ENCODE measurements at regions not wholly inside any gene's neighbourhood (a gene's known extent, or its start where the extent isn't known, plus 50 kb on each side); places are given as distances from the start of the nearest gene placed in this dataset.

GRCh38 chr10:125218967-125219366, 58.6 kb upstream of the CTBP2 start:
- H3K9me2 ChIP-seq (ENCODE audit: insufficient read depth): no peaks in the 10 kb centered on the region
- H3K4me1 ChIP-seq (ENCODE audit: control insufficient read depth in 1 of 2, insufficient read depth in 2 of 2, low read length in 2 of 2): peaks cover 0 to 16% of the 10 kb centered on the region in 2 experiments; a peak in 3 of 4 replicates
- POLR2A ChIA-PET: no interaction called here
- DNase-seq (ENCODE audit: low read depth, low spot score) (no peak), ATAC-seq (no peak)
- no peaks in the 10 kb centered on the region for H4K20me1 ChIP-seq (ENCODE audit: insufficient read depth)
- H2AFZ ChIP-seq (ENCODE audit: low read depth, low read length, poor library complexity, severe bottlenecking): no peak overlapping the region
- CTCF ChIA-PET: no interaction called here
- H3K36me3 ChIP-seq (ENCODE audit: control insufficient read depth in 1 of 2, insufficient read depth in 2 of 2, low read length in 2 of 2): no peaks in the 10 kb centered on the region
- no peak overlapping the region for H3K4me2 ChIP-seq (ENCODE audit: low read length)
- intact Hi-C loops (cut with micrococcal nuclease): no loop called here
- no peak overlapping the region for H3K27ac ChIP-seq (ENCODE audit: low read depth, low read length)
- no peak overlapping the region for H3K4me3 ChIP-seq (replicated peaks in 1 of 2; ENCODE audit: low read depth in 1 of 2, low read length in 2 of 2)
- H3K9me3 ChIP-seq (ENCODE audit: control insufficient read depth in 1 of 2, insufficient read depth in 1 of 2, low read depth in 1 of 2, low read length in 2 of 2): no peaks in the 10 kb centered on the region
- TF ChIP-seq YY1 (IDR thresholded peaks at IDR 0.05; ENCODE audit: extremely low read depth, insufficient replicate concordance, low read depth, low read length): no peak
- no peak for TF ChIP-seq SP1 (IDR thresholded peaks at IDR 0.05; ENCODE audit: low read depth)
- no peak for TF ChIP-seq POLR2AphosphoS5 (IDR thresholded peaks at IDR 0.05; ENCODE audit: low read depth, low read length)
- TF ChIP-seq ZFX (IDR thresholded peaks at IDR 0.05): no peak
- TF ChIP-seq RAD21 (IDR thresholded peaks at IDR 0.05; ENCODE audit: low read depth): no peak
- no peak for TF ChIP-seq ATF3 (IDR thresholded peaks at IDR 0.05)
- TF ChIP-seq EGR1 (IDR thresholded peaks at IDR 0.05; ENCODE audit: low read depth): no peak
- TF ChIP-seq CEBPB (IDR thresholded peaks at IDR 0.05; ENCODE audit: low read depth): no peak
- no peak for TF ChIP-seq FOSL1 (IDR thresholded peaks at IDR 0.05; ENCODE audit: low read depth)
- no peak for TF ChIP-seq EZH2 (IDR thresholded peaks at IDR 0.05)
- TF ChIP-seq ZNF274 (IDR thresholded peaks at IDR 0.05; ENCODE audit: low read depth, low read length): no peak
- TF ChIP-seq ZBTB33 (IDR thresholded peaks at IDR 0.05; ENCODE audit: extremely low read depth, insufficient replicate concordance, low read length): no peak
- no peak for TF ChIP-seq SRF (IDR thresholded peaks at IDR 0.05; ENCODE audit: low read depth)
- TF ChIP-seq EZH2phosphoT487 (IDR thresholded peaks at IDR 0.05; ENCODE audit: borderline replicate concordance): no peak
- TF ChIP-seq TCF7L2 (IDR thresholded peaks at IDR 0.05; ENCODE audit: borderline replicate concordance, extremely low read depth, insufficient read depth, insufficient read length): no peak
- no peak for TF ChIP-seq CBX3 (IDR thresholded peaks at IDR 0.05; ENCODE audit: low read depth)
- no peak for TF ChIP-seq SIN3A (IDR thresholded peaks at IDR 0.05; ENCODE audit: low read depth)
- no peak for TF ChIP-seq POLR2A (IDR thresholded peaks at IDR 0.05; ENCODE audit: borderline replicate concordance, extremely low read depth, insufficient read depth, insufficient read length)
- TF ChIP-seq, protein P1, sequence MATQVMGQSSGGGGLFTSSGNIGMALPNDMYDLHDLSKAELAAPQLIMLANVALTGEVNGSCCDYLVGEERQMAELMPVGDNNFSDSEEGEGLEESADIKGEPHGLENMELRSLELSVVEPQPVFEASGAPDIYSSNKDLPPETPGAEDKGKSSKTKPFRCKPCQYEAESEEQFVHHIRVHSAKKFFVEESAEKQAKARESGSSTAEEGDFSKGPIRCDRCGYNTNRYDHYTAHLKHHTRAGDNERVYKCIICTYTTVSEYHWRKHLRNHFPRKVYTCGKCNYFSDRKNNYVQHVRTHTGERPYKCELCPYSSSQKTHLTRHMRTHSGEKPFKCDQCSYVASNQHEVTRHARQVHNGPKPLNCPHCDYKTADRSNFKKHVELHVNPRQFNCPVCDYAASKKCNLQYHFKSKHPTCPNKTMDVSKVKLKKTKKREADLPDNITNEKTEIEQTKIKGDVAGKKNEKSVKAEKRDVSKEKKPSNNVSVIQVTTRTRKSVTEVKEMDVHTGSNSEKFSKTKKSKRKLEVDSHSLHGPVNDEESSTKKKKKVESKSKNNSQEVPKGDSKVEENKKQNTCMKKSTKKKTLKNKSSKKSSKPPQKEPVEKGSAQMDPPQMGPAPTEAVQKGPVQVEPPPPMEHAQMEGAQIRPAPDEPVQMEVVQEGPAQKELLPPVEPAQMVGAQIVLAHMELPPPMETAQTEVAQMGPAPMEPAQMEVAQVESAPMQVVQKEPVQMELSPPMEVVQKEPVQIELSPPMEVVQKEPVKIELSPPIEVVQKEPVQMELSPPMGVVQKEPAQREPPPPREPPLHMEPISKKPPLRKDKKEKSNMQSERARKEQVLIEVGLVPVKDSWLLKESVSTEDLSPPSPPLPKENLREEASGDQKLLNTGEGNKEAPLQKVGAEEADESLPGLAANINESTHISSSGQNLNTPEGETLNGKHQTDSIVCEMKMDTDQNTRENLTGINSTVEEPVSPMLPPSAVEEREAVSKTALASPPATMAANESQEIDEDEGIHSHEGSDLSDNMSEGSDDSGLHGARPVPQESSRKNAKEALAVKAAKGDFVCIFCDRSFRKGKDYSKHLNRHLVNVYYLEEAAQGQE (IDR thresholded peaks at IDR 0.05; ENCODE audit: low read depth): no peak
- no peaks in the 10 kb centered on the region for H3K27me3 ChIP-seq (ENCODE audit: insufficient read depth, low read length)
- H3K9ac ChIP-seq (ENCODE audit: low read length): no peak overlapping the region
- no TSS peak for BruUV-seq (replicated peaks)
- no peaks in the 10 kb centered on the region for H3K79me2 ChIP-seq (ENCODE audit: insufficient read depth, low read length)
- RAD21 ChIA-PET (ENCODE audit: low non-redundant PET in 1 of 2, low total read pairs in 2 of 2, uncharacterized antibody in 2 of 2, unreplicated experiment in 2 of 2): no interaction called here

Measured in HCT116 (cell line).